ENCODE measurements at regions not wholly inside any gene's neighbourhood (a gene's known extent, or its start where the extent isn't known, plus 50 kb on each side); places are given as distances from the start of the nearest gene placed in this dataset.

- in situ Hi-C loops (cut with MboI; ENCODE audit: low sequenced_read_pairs in 4 of 4), result no loop called here
- Histone ChIP-seq H3K36me3 (no peaks in the 10 kb centered on the region), H3K9me3 (no peaks in the 10 kb centered on the region), H3K4me3 (no peak overlapping the region), H3K27me3 (no peaks in the 10 kb centered on the region), H3K27ac (no peak overlapping the region), H3K4me1 (no peaks in the 10 kb centered on the region)
- TF ChIP-seq POLR2A (IDR thresholded peaks at IDR 0.05) (no peak), CTCF (IDR thresholded peaks at IDR 0.05 in 4 of 5, conservative IDR thresholded peaks at IDR 0.05 in 1 of 5) (no peak)
- ATAC-seq, result no peak
- intact Hi-C loops (cut with DNase I; ENCODE audit: low total_unique reads), result loop anchor here (10.0 kb wide), 1 partner anchor 131 kb away; no protein-coding TSS in a partner anchor
- no peak for DNase-seq
Observed at GRCh38 chr6:40674170-40674569, 87.0 kb upstream of the LRFN2 start.

GRCh38 chr6:40672087-40672486 lies 84.9 kb upstream of the LRFN2 start:
- Histone ChIP-seq H3K27me3 (no peaks in the 10 kb centered on the region), H3K4me3 (no peak overlapping the region), H3K36me3 (no peaks in the 10 kb centered on the region), H3K27ac (no peak overlapping the region), H3K4me1 (no peaks in the 10 kb centered on the region), H3K9me3 (no peaks in the 10 kb centered on the region)
- intact Hi-C loops (cut with DNase I; ENCODE audit: low total_unique reads), result loop anchor here (10.0 kb wide), 1 partner anchor 133 kb away; no protein-coding TSS in a partner anchor
- TF ChIP-seq POLR2A (IDR thresholded peaks at IDR 0.05) (no peak), CTCF (IDR thresholded peaks at IDR 0.05 in 4 of 5, conservative IDR thresholded peaks at IDR 0.05 in 1 of 5) (no peak)
- DNase-seq (no peak), ATAC-seq (no peak)
- in situ Hi-C loops (cut with MboI; ENCODE audit: low sequenced_read_pairs in 4 of 4), result no loop called here

GRCh38 chr6:40671694-40672050 lies 84.5 kb upstream of the LRFN2 start:
- H3K27me3 ChIP-seq, result no peaks in the 10 kb centered on the region
- no peak for DNase-seq
- TF ChIP-seq CTCF (IDR thresholded peaks at IDR 0.05 in 4 of 5, conservative IDR thresholded peaks at IDR 0.05 in 1 of 5) (no peak), POLR2A (IDR thresholded peaks at IDR 0.05) (no peak)
- ATAC-seq, result no peak
- in situ Hi-C loops (cut with MboI; ENCODE audit: low sequenced_read_pairs in 4 of 4), result no loop called here
- H3K4me3 ChIP-seq, result no peak overlapping the region
- H3K4me1 ChIP-seq, result no peaks in the 10 kb centered on the region
- intact Hi-C loops (cut with DNase I; ENCODE audit: low total_unique reads), result loop anchor here (10.0 kb wide), 1 partner anchor 133 kb away; no protein-coding TSS in a partner anchor
- H3K36me3 ChIP-seq, result no peaks in the 10 kb centered on the region
- no peaks in the 10 kb centered on the region for H3K9me3 ChIP-seq
- H3K27ac ChIP-seq, result no peak overlapping the region

GRCh38 chr6:40671001-40671693 lies 84.0 kb upstream of the LRFN2 start:
- ATAC-seq (no peak), DNase-seq (no peak)
- Histone ChIP-seq H3K36me3 (no peaks in the 10 kb centered on the region), H3K4me3 (no peak overlapping the region), H3K9me3 (no peaks in the 10 kb centered on the region), H3K27ac (no peak overlapping the region), H3K4me1 (peaks cover 0 to 5% of the 10 kb centered on the region in 2 donors), H3K27me3 (no peaks in the 10 kb centered on the region)
- intact Hi-C loops (cut with DNase I; ENCODE audit: low total_unique reads) (loop anchor here (10.0 kb wide), 1 partner anchor 134 kb away; no protein-coding TSS in a partner anchor), in situ Hi-C loops (cut with MboI; ENCODE audit: low sequenced_read_pairs in 4 of 4) (no loop called here)
- TF ChIP-seq POLR2A (IDR thresholded peaks at IDR 0.05), result no peak
- no peak for TF ChIP-seq CTCF (IDR thresholded peaks at IDR 0.05 in 4 of 5, conservative IDR thresholded peaks at IDR 0.05 in 1 of 5)
